HG03460 (cell line): ENCODE measurements at regions not wholly inside any gene's neighbourhood (a gene's known extent, or its start where the extent isn't known, plus 50 kb on each side); places are given as distances from the start of the nearest gene placed in this dataset.
"Not testable (repeated sequence)": the region's sequence is repeated elsewhere in the genome, so short reads cannot be mapped to it uniquely, and the experiment has no call there.

Experiments
- ATAC-seq: cut with Tn5 transposase; IDR thresholded peaks from one replicate; pipeline ENCODE4 v1.9.1; 2021; ENCODE audit not compliant: unreplicated experiment

DNA sequence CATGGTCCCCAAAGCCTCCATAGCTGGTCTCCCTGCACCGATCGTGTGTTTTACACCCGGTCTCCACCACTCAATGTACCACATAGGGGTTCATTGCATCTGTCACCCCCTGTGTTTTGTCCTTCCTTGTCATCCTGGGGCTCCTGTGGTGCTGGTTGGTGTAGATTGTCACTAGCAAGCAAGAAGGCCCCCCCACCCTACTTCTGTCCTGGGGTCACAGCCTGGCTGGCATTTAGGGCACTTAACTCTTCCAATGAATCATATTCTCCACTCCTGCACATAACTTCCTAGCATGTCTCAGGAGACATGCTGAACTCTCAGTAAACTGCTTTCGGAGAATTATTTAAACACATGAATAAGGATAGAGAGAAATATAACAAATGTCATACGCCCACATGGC, 161.4 kb downstream of the BCL2L11 start:
- not testable (repeated sequence) for ATAC-seq

DNA sequence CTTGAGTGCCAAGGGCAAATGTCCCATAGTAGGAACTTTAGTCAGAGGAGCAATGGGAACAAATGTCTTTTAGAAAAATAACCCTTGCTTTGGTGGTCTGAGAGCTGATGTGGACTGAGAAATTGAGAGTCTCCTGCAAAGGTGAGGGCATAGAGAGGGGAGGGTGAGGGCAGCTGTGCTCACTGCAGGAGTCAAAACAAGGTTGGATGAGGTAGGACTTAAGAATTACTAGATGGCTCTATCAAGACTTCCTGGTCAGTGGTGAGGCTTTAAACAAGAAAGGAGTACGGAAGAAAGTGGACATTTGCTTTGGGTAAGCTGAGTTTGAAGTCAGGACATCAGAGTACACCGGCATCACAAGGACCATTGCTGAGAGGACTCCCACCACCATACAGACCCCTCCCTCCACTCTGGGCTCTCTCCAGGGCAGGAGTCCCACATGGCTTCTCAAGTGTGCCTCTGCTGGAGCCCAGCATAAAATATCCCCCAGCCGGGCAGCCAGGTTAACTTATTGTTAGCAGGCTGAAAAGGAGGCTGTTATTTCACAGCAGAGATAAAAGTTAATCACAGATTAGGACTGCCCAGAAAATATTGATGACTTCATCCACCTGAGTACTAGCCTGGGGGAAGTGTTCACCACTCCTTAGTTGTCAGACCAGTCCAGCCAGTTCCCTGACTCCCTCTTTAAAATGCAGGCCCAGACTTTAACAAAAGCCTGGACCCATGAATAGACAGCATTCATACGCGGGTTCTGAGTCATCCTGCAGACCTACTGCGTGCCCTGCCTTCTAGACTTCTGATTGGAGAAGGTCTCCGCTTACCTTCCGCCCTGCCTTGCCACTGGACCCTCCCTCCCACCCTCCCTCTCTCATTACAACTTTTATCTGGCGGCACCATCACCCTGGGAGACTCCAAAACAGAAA, 167.2 kb downstream of the BCL2L11 start:
- ATAC-seq: not testable (repeated sequence)

- not testable (repeated sequence) for ATAC-seq
These were observed 169.7 kb downstream of the BCL2L11 start for GRCh38 chr2:111290370-111290769.

DNA sequence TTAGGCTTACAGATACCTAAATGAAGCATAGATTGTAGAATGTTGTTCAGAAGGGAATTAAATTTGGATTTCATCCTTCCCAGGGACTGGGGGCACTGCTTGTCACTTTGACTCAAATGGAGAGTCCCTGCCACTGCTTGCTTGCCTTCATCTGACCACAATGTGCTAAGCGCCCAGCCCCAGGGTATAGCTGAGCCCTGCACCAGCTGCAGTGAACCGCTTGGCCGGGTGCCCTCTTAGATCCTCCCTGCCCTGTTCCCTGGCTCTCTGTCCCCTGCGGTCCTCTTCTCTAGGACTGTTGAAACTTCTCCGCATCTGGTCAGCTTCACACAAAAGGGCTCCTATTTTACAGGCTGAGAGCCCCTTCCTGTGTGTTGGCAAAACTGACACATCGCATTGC, 170.9 kb downstream of the BCL2L11 start:
- not testable (repeated sequence) for ATAC-seq

DNA sequence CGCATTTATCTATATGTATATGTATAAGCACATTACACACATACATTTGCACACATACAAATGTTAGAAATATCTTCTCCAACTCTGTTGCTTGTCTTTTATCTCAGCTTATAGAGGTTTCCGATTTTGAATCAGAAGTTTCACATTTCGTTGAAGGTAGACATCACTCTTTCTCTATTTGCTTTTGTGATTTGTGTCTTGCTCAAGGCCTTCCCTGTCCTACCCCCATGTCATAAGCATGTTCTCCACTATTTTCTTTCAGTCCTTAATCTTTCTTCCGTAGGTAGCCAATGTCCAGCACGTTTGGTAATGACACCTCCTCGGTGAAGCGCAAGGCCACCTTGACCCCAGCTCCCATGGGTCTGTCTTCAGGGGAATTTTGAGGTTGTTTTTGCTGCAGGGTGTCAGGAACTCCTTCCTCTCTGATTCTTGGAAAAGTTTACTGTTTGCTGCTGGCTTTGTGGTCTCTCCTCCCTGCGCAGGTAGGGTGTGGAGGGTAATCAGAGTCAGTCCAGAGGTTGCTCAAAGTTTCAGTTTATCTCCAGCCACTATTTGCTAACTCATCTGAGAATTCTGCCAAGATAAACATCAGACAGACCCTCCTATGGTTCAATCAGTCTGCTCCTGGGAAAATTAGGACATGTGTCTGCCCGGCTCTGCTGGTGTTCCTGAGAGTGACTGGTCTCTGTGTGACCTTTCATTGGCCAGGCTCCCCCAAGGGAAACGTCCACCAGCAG, 171.7 kb downstream of the BCL2L11 start:
- ATAC-seq: not testable (repeated sequence)

DNA sequence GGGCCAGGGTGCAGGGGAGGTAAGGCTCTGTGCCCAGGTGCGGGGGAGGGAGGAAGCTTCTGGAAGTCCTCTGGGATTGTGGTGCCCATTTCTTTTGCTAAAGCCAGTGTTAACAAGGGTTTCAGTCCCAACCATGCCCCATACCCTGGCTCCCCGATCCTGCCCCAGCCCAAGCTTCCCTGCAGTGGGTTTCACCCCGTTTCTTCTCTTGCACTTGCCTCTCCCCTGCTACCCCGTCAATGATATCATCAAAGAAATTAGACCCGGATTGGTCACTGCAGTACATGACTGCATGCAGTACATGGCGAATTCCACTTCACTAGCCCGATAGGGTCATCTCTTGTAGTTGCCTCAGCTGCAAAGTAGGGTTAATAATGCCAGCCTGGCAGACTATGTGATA, 174.0 kb downstream of the BCL2L11 start:
- ATAC-seq: not testable (repeated sequence)

GRCh38 chr2:111296122-111296804, 175.5 kb downstream of the BCL2L11 start:
- ATAC-seq: not testable (repeated sequence)

DNA sequence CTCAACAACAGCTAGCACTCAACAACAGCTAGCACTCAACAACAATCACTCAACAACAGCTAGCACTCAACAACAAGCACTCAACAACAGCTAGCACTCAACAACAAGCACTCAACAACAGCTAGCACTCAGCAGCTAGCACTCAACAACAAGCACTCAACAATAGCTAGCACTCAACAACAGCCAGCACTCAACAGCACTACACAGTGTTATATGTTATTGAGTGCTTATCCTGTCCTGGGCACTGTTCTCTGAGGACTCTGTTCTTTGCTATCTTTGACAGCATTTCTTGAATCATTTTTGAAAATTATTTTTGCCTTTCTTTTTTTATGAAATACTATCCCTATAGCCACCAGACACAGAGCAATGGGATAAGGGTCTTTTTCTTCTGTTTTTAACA, 176.4 kb downstream of the BCL2L11 start:
- ATAC-seq: not testable (repeated sequence)

- not testable (repeated sequence) for ATAC-seq
These were observed 178.2 kb downstream of the BCL2L11 start for GRCh38 chr2:111298927-111299326.

GRCh38 chr2:111299635-111300034, 178.9 kb downstream of the BCL2L11 start:
- not testable (repeated sequence) for ATAC-seq

DNA sequence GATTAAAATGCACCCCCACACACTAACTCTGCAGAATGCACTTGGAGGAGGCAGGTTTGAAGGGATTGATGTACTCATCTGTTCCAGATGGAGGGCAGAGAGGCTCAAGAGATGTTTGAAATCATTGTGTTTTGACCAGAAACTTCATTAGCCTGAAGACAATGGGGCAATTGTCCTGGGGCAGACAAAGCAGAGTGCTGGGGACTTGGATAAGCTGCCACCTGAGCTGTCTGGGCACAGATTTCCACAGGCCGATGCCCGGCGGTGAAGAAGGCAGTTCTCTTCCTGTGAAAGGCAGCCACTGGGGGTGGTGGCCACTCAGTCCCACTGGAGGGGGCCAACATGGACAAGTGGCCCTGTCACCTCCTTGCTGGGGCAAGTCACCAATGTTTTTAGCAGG, 181.0 kb downstream of the BCL2L11 start:
- ATAC-seq: not testable (repeated sequence)

GRCh38 chr2:111302397-111303218, 181.9 kb downstream of the BCL2L11 start:
- ATAC-seq: not testable (repeated sequence)

- not testable (repeated sequence) for ATAC-seq
These were observed 186.6 kb downstream of the BCL2L11 start for GRCh38 chr2:111307302-111307701.

DNA sequence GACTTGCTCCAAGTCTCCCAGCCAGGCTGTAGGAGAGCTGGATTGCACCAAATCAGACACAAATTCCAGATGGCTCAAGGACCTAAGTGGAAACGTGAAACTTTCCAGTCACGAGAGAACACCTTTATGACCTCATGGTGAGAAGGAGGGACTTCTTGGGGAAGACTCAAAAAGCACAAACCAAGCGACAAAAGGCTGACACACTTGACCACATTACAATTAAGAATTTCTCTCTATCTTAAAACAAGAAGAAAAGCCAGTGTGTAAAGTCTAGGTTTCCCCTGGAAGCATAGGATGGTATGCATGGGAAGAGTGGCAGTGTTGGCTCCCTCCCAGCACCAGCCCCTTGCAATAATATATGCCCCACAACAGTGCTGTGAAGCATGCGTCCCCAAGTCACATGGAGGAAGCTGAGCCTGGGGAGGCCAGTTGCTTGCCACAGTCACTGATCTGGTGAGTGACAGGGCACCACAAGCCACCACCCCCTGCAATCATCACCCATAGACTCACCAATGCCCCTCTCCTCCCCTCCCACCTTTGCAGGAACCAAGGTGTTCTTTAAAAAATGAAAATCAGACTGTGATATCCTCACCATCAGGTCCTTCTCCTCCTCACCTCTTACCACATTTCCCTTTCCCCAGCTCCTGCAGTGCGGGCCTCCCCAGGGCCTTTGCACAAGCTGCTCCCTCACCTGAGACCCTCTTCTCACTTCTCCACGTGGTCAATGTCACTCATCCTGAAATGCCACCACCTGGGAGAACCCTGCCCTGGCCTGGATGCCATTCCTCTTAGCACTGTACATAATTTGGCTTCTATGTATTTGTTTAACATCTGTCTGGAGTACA, 188.7 kb downstream of the BCL2L11 start:
- ATAC-seq: not testable (repeated sequence)

GRCh38 chr2:111310395-111310794, 189.7 kb downstream of the BCL2L11 start:
- ATAC-seq: not testable (repeated sequence)

- not testable (repeated sequence) for ATAC-seq
These were observed 190.9 kb downstream of the BCL2L11 start for GRCh38 chr2:111311568-111311967.

DNA sequence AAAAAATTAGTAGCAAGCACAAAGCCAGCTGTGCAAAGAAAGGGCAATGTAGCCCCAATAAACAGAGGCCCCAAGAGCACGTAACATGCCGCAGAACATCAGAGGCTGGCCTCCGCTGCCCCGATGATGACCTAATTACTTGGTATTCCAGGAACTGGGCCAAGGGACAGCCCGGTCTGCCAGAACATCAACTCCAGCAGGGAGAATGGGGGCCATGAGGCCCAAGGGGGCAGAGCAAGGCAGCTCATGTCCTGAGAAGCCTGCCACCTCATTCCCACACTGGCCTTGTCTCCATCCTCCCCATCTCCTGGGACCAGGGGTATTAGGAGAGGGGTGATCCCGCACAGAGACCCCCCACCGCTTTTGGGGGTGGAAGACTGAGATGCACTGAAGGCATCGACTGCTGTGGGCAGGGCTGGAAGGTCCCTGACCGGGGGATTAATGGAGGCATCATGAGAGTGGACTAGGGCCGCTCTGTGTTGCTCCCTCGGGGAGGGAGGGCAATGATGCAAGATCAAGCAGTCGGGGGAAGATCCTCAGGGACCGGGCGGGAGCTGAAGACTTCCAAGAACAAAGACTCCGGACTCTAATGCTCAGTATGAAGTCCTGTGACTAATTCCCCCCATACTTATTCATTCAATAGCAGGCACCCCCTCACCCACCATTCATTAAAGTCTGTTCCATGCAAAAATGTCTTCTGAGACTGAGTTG, 192.3 kb downstream of the BCL2L11 start:
- not testable (repeated sequence) for ATAC-seq

GRCh38 chr2:111313711-111314110, 193.0 kb downstream of the BCL2L11 start:
- not testable (repeated sequence) for ATAC-seq
